GM12878 (cell line): ENCODE measurements at regions not wholly inside any gene's neighbourhood (a gene's known extent, or its start where the extent isn't known, plus 50 kb on each side); places are given as distances from the start of the nearest gene placed in this dataset.

ENCODE experiments used
- ATAC-seq: fragments of 200-7000 bp; cut with Tn5 transposase; 3 replicates; pipeline ENCODE4 v1.9.1; 2020; ENCODE audit warnings: mild to moderate bottlenecking, moderate library complexity
- BruUV-seq: library from RNA; stranded (reverse); fragments of 400-500 nt; replicated peaks from 2 replicates; lab custom pipeline; 2021; lab: Mats Ljungman, UMichigan
- CTCF ChIA-PET: fragments of 300-600 bp; sonication (Branson Sonifier 250); formaldehyde crosslinking; extraction: SDS; loops from one replicate; lab custom pipeline; 2021; ENCODE audit warnings: inconsistent platforms; lab: Yijun Ruan, JAX
- POLR2A ChIA-PET: fragments of 350-600 bp; formaldehyde crosslinking; extraction: SDS; loops from one replicate; lab custom pipeline; 2021; ENCODE audit warnings: inconsistent platforms; lab: Charles Lee
- RAD21 ChIA-PET: fragments of 300-600 bp; sonication (Branson Sonifier 250); formaldehyde crosslinking; loops from one replicate; lab custom pipeline; 2023; ENCODE audit warnings: antibody characterized with exemption; ENCODE audit not compliant: unreplicated experiment; lab: Charles Lee
- SMC1A ChIA-PET: fragments of 300-600 bp; sonication (Branson Sonifier 250); formaldehyde crosslinking; loops from one replicate; lab custom pipeline; 2023; ENCODE audit not compliant: unreplicated experiment, uncharacterized antibody; lab: Charles Lee
- DNase-seq: peaks from one replicate; pipeline ENCODE4 v3.0.0-alpha.2; 2011; ENCODE audit warnings: low read depth, low spot score
- FAIRE-seq: peaks from 3 replicates; lab custom pipeline; 2011; peaks lifted over from hg19 to GRCh38; lab: Jason Lieb, UNC
- H2AFZ ChIP-seq: 2 replicates; pipeline ENCODE4 v1.6.0; 2011; ENCODE audit warnings: low read depth, low read length, control low read depth; ENCODE audit not compliant: control insufficient read depth
- H3K27ac ChIP-seq: 2 replicates; pipeline ENCODE4 v1.5.1; 2011; ENCODE audit warnings: control low read depth; ENCODE audit not compliant: control insufficient read depth, insufficient read depth
- H3K27me3 ChIP-seq, 2 experiments: replicated peaks in 1 of 2; 2 replicates each; pipeline versions ENCODE4 v1.6.0 to v1.6.1; 2011; ENCODE audit warnings: low read length in 1 of 2; ENCODE audit not compliant: control insufficient read depth in 2 of 2, insufficient read depth in 2 of 2
- H3K36me3 ChIP-seq, 2 experiments: 2 replicates each; pipeline ENCODE4 v1.5.1; 2011; ENCODE audit warnings: low read length in 1 of 2; ENCODE audit not compliant: control insufficient read depth in 2 of 2, insufficient read depth in 2 of 2
- H3K4me1 ChIP-seq: 2 replicates; pipeline ENCODE4 v1.6.1; 2011; ENCODE audit warnings: mild to moderate bottlenecking, low read length, moderate library complexity, mixed read lengths; ENCODE audit not compliant: control insufficient read depth, insufficient read depth
- H3K4me2 ChIP-seq: 2 replicates; pipeline ENCODE4 v1.6.0; 2011; ENCODE audit warnings: control low read depth; ENCODE audit not compliant: control insufficient read depth, insufficient read depth
- H3K4me3 ChIP-seq: fragments of 200-600 bp; sonication (generic); 2 replicates; pipeline ENCODE4 v1.5.1; 2016
- H3K79me2 ChIP-seq: 2 replicates; pipeline ENCODE4 v1.6.0; 2011; ENCODE audit warnings: low read length; ENCODE audit not compliant: control insufficient read depth, insufficient read depth
- H3K9ac ChIP-seq: 2 replicates; pipeline ENCODE4 v1.8.0; 2011; ENCODE audit warnings: low read length, control low read depth, mixed read lengths; ENCODE audit not compliant: control insufficient read depth, insufficient read depth
- H3K9me3 ChIP-seq: replicated peaks from 3 replicates; pipeline ENCODE4 v1.5.1; 2011; ENCODE audit warnings: mild to moderate bottlenecking, low read length; ENCODE audit not compliant: control insufficient read depth, insufficient read depth
- H4K20me1 ChIP-seq: 2 replicates; pipeline ENCODE4 v1.6.0; 2011; ENCODE audit not compliant: control insufficient read depth, insufficient read depth
- BCL11A ChIP-seq: IDR thresholded peaks from 2 replicates; pipeline ENCODE4 v1.6.1; 2011; ENCODE audit warnings: low read depth, low read length
- BRCA1 ChIP-seq: IDR thresholded peaks from 2 replicates; pipeline ENCODE4 v1.6.1; 2011; ENCODE audit warnings: low read depth, low read length, improper control_type of control experiment
- HDAC2 ChIP-seq: fragments of 200-600 bp; sonication (generic); IDR thresholded peaks from 2 replicates; pipeline ENCODE4 v1.6.1; 2017
- KLF5 ChIP-seq: fragments of 450-650 bp; IDR thresholded peaks from 2 replicates; pipeline ENCODE4 v1.6.1; 2014; ENCODE audit warnings: mild to moderate bottlenecking; ENCODE audit not compliant: partially characterized antibody
- LARP7 ChIP-seq: fragments of 450-650 bp; IDR thresholded peaks from 2 replicates; pipeline ENCODE4 v1.6.1; 2017; ENCODE audit warnings: mild to moderate bottlenecking
- NBN ChIP-seq: fragments of 450-650 bp; IDR thresholded peaks from 2 replicates; pipeline ENCODE4 v1.6.1; 2016
- POU2F2 ChIP-seq: IDR thresholded peaks from 3 replicates; pipeline ENCODE4 v1.6.1; 2011; ENCODE audit warnings: low read depth, mild to moderate bottlenecking, low read length, borderline replicate concordance
- RAD51 ChIP-seq: fragments of 450-650 bp; IDR thresholded peaks from 2 replicates; pipeline ENCODE4 v1.6.1; 2016; ENCODE audit warnings: moderate library complexity, mild to moderate bottlenecking, inconsistent platforms
- SIN3A ChIP-seq: IDR thresholded peaks from 2 replicates; pipeline ENCODE4 v1.6.1; 2012; ENCODE audit warnings: low read depth, low read length, improper control_type of control experiment
- SPI1 ChIP-seq: IDR thresholded peaks from 2 replicates; pipeline ENCODE4 v1.6.1; 2011; ENCODE audit warnings: low read depth, mild to moderate bottlenecking, low read length, moderate library complexity, borderline replicate concordance; ENCODE audit not compliant: insufficient read depth
- STAT1 ChIP-seq: fragments of 450-650 bp; conservative IDR thresholded peaks from 2 replicates; pipeline ENCODE4 v1.6.1; 2014; ENCODE audit warnings: antibody characterized with exemption, mild to moderate bottlenecking
- YY1 ChIP-seq: IDR thresholded peaks from 2 replicates; pipeline ENCODE4 v1.6.1; 2011; ENCODE audit warnings: low read depth, mild to moderate bottlenecking, low read length
- ZBTB33 ChIP-seq: fragments of 450-650 bp; IDR thresholded peaks from 2 replicates; pipeline ENCODE4 v1.6.1; 2017; ENCODE audit warnings: mild to moderate bottlenecking
- ZBTB4 ChIP-seq: fragments of 450-650 bp; formaldehyde crosslinking; IDR thresholded peaks from 2 replicates; pipeline ENCODE4 v1.4.0; 2022; ENCODE audit warnings: mild to moderate bottlenecking, moderate library complexity
- ZNF592 ChIP-seq: fragments of 450-650 bp; IDR thresholded peaks from 2 replicates; pipeline ENCODE4 v1.6.1; 2017; ENCODE audit warnings: mild to moderate bottlenecking, moderate library complexity
- WGBS: methylation state at CpG from one replicate; pipeline ENCODE4 v1.1.6; 2016; ENCODE audit warnings: low lambda C conversion rate; ENCODE audit not compliant: insufficient replicate concordance, insufficient coverage; ENCODE audit errors: missing lambda C conversion rate; 5-methylcytosine and 5-hydroxymethylcytosine counted together
- in situ Hi-C: fragments of 300-500 bp; cut with MboI; formaldehyde crosslinking; loops from 9 replicates; pipeline ENCODE4 v1.14.3; 2018; ENCODE audit warnings: mixed read lengths
- intact Hi-C: fragments of 100-400 bp; cut with micrococcal nuclease; formaldehyde crosslinking; loops from one replicate; pipeline ENCODE4 v1.14.2; 2022; ENCODE audit not compliant: unreplicated experiment

- TF ChIP-seq ZBTB4 (CRISPR knock-in tag) (no peak), POU2F2 (no peak), NBN (no peak)
These were observed 165.8 kb upstream of the SYT13 start (continued) for GRCh38 chr11:45451766-45452440.

- 0% methylated on average over 3 of the region's 3 CpGs for WGBS
- Histone ChIP-seq H3K9me3 (no peaks in the 10 kb centered on the region), H3K27me3 (peaks cover 0 to 1% of the 10 kb centered on the region in 2 experiments; a peak in 2 of 4 replicates), H3K9ac (no peak overlapping the region), H4K20me1 (no peaks in the 10 kb centered on the region), H3K27ac (no peak overlapping the region), H3K4me2 (no peak overlapping the region), H3K36me3 (no peaks in the 10 kb centered on the region), H2AFZ (no peak overlapping the region), H3K4me3 (no peak overlapping the region), H3K79me2 (no peaks in the 10 kb centered on the region), H3K4me1 (no peaks in the 10 kb centered on the region)
- ATAC-seq, result no peak
- in situ Hi-C loops, result no loop called here
- ChIA-PET RAD21 (no interaction called here), SMC1A (no interaction called here), CTCF (no interaction called here), POLR2A (no interaction called here)
- no peak for FAIRE-seq
- no peak for DNase-seq
- no TSS peak for BruUV-seq
- intact Hi-C loops, result no loop called here
- no peak for TF ChIP-seq STAT1
- TF ChIP-seq LARP7, result no peak
- no peak for TF ChIP-seq ZBTB33
- no peak for TF ChIP-seq SIN3A
- no peak for TF ChIP-seq ZNF592
- TF ChIP-seq BCL11A, result no peak
- TF ChIP-seq BRCA1, result no peak
- no peak for TF ChIP-seq RAD51
- no peak for TF ChIP-seq POU2F2
- no peak for TF ChIP-seq SPI1
- TF ChIP-seq YY1, result no peak
- no peak for TF ChIP-seq HDAC2
- TF ChIP-seq KLF5, result no peak
These were observed 164.0 kb upstream of the SYT13 start for GRCh38 chr11:45450189-45450588.
